ENCODE measurements at regions not wholly inside any gene's neighbourhood (a gene's known extent, or its start where the extent isn't known, plus 50 kb on each side); places are given as distances from the start of the nearest gene placed in this dataset.

DNA sequence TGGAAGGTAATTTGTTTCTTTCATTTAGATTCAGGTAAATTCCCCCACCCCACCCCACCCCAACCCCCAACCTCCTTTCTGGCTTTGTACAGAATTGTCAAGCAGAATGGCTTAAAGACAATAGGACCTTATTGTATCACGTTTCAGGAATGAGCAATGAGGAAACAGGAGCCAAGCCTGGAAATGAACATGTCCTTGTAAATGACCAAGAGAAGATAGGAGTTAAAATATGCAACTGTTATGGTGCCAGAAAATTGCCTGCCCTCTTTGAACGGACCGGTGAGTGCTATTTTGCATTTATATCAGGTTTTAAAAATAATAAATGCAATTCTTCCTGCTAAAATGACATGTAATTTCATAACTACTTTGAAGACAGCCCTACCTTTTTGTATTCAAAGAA, 141.6 kb upstream of the PELI2 start:
- Histone ChIP-seq H3K27me3 (replicated peaks; ENCODE audit: insufficient read depth, low read depth, low read length, poor library complexity) (no peaks in the 10 kb centered on the region), H3K4me3 (ENCODE audit: low read depth, low read length, poor library complexity, severe bottlenecking) (no peak overlapping the region), H3K9me3 (ENCODE audit: low read depth, low read length, poor library complexity, severe bottlenecking) (peaks cover 7% of the 10 kb centered on the region), H3K4me1 (ENCODE audit: insufficient read depth, low read length, poor library complexity, severe bottlenecking) (no peaks in the 10 kb centered on the region), H3K36me3 (ENCODE audit: insufficient read depth, low read length, poor library complexity, severe bottlenecking) (no peaks in the 10 kb centered on the region), H3K27ac (ENCODE audit: low read depth, low read length, poor library complexity, severe bottlenecking) (no peak overlapping the region)
- TF ChIP-seq, protein P1, sequence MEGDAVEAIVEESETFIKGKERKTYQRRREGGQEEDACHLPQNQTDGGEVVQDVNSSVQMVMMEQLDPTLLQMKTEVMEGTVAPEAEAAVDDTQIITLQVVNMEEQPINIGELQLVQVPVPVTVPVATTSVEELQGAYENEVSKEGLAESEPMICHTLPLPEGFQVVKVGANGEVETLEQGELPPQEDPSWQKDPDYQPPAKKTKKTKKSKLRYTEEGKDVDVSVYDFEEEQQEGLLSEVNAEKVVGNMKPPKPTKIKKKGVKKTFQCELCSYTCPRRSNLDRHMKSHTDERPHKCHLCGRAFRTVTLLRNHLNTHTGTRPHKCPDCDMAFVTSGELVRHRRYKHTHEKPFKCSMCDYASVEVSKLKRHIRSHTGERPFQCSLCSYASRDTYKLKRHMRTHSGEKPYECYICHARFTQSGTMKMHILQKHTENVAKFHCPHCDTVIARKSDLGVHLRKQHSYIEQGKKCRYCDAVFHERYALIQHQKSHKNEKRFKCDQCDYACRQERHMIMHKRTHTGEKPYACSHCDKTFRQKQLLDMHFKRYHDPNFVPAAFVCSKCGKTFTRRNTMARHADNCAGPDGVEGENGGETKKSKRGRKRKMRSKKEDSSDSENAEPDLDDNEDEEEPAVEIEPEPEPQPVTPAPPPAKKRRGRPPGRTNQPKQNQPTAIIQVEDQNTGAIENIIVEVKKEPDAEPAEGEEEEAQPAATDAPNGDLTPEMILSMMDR (conservative IDR thresholded peaks at IDR 0.05; ENCODE audit: low read depth, low read length), result no peak
- TF ChIP-seq EZH2 (IDR thresholded peaks at IDR 0.05; ENCODE audit: borderline replicate concordance, low read depth, low read length, poor library complexity, severe bottlenecking), result no peak
- BruUV-seq (replicated peaks), result no TSS peak
- ChIA-PET POLR2A (ENCODE audit: low non-redundant PET) (no interaction called here), CTCF (no interaction called here)
- intact Hi-C loops (cut with micrococcal nuclease; ENCODE audit: unreplicated experiment), result no loop called here
- no peak for DNase-seq (ENCODE audit: low spot score)

DNA sequence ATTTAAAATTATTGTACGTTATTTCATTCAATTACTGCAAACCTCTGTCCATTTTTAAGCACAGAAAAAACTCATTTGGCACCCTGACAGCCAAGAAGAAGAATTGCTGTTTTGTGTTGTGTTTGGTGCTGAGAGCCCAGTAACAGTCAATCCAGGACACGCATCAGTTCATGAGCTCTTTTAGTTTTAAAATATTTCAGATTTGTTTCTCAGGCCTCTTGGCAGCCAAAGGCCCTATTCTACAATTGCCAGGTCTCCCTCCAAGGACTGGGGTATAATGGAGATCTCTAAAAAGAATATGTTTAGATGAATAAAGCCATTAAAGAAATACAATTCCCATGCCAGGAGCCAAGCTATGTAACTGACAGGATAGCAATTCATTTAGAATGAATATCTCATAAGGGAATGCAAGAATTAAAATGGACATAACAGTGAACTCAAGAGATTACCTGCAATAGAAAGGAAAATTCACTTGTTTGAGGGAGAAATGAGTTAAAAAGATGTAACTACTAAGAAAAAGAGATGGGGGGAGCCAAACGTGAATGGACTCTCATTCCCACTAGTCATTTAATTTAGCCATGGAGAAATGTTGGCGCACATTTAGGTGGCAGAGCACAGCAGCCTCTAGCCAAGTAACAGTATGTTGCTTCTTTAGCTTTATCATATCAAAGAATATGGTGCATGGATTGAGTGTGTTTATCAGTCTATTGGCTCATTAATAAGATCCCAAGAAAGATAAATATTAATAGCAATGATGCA, 140.6 kb upstream of the PELI2 start:
- intact Hi-C loops (cut with micrococcal nuclease; ENCODE audit: unreplicated experiment), result no loop called here
- DNase-seq (ENCODE audit: low spot score), result no peak
- ChIA-PET POLR2A (ENCODE audit: low non-redundant PET) (no interaction called here), CTCF (no interaction called here)
- no peak for TF ChIP-seq EZH2 (IDR thresholded peaks at IDR 0.05; ENCODE audit: borderline replicate concordance, low read depth, low read length, poor library complexity, severe bottlenecking)
- TF ChIP-seq, protein P1 (conservative IDR thresholded peaks at IDR 0.05; ENCODE audit: low read depth, low read length), result no peak
- no peaks in the 10 kb centered on the region for H3K36me3 ChIP-seq (ENCODE audit: insufficient read depth, low read length, poor library complexity, severe bottlenecking)
- peaks cover 7% of the 10 kb centered on the region for H3K9me3 ChIP-seq (ENCODE audit: low read depth, low read length, poor library complexity, severe bottlenecking)
- BruUV-seq (replicated peaks), result no TSS peak
- no peak overlapping the region for H3K27ac ChIP-seq (ENCODE audit: low read depth, low read length, poor library complexity, severe bottlenecking)
- H3K27me3 ChIP-seq (replicated peaks; ENCODE audit: insufficient read depth, low read depth, low read length, poor library complexity), result no peaks in the 10 kb centered on the region
- no peak overlapping the region for H3K4me3 ChIP-seq (ENCODE audit: low read depth, low read length, poor library complexity, severe bottlenecking)
- no peaks in the 10 kb centered on the region for H3K4me1 ChIP-seq (ENCODE audit: insufficient read depth, low read length, poor library complexity, severe bottlenecking)

DNA sequence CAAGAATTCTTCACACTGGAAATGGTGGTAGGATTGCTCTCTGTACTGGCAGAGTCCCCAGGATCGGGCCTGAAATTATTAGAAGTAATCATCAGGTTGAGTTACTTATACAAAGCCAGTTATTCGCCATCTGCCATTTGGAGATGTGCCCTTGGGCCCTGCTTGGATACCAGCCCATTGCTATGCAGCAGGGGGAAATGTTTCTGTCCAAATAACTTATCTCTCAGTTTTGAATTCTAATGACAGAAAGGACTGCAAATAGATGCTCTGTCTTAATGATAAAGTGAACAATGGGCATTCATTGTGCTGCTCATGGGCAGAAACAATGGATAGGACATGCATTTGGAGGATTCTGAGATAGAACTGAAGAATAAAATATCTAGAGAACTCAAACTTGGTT, 139.1 kb upstream of the PELI2 start:
- Histone ChIP-seq H3K4me3 (ENCODE audit: low read depth, low read length, poor library complexity, severe bottlenecking) (no peak overlapping the region), H3K27ac (ENCODE audit: low read depth, low read length, poor library complexity, severe bottlenecking) (no peak overlapping the region), H3K9me3 (ENCODE audit: low read depth, low read length, poor library complexity, severe bottlenecking) (peaks cover 7% of the 10 kb centered on the region), H3K36me3 (ENCODE audit: insufficient read depth, low read length, poor library complexity, severe bottlenecking) (no peaks in the 10 kb centered on the region), H3K27me3 (replicated peaks; ENCODE audit: insufficient read depth, low read depth, low read length, poor library complexity) (no peaks in the 10 kb centered on the region), H3K4me1 (ENCODE audit: insufficient read depth, low read length, poor library complexity, severe bottlenecking) (no peaks in the 10 kb centered on the region)
- CTCF ChIA-PET, result no interaction called here
- intact Hi-C loops (cut with micrococcal nuclease; ENCODE audit: unreplicated experiment), result no loop called here
- TF ChIP-seq, protein P1 (conservative IDR thresholded peaks at IDR 0.05; ENCODE audit: low read depth, low read length), result no peak
- no peak for TF ChIP-seq EZH2 (IDR thresholded peaks at IDR 0.05; ENCODE audit: borderline replicate concordance, low read depth, low read length, poor library complexity, severe bottlenecking)
- DNase-seq (ENCODE audit: low spot score), result no peak
- no TSS peak for BruUV-seq (replicated peaks)
- POLR2A ChIA-PET (ENCODE audit: low non-redundant PET), result no interaction called here
